ENCODE measurements at regions not wholly inside any gene's neighbourhood (a gene's known extent, or its start where the extent isn't known, plus 50 kb on each side); places are given as distances from the start of the nearest gene placed in this dataset.

DNA sequence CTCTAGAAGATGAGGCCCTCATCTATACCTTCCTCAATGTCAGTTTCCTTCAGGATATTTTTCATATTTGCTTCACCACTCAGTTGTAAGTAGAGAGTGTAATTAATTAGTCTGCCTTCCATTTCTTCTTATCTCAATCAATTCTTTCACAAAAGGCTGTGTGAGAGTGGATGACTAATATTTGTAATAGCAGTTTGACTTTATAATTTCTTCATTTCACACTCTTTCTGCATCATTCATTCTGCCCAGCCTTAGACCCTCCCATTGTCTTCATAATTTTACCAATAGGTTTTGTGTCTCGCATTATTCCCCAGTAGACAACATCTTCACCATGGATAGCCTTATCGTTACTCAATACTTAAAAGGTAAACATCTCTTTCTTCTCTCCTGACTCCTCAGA, 1239.3 kb upstream of the MAP3K7 start:
- TF ChIP-seq EZH2 (IDR thresholded peaks at IDR 0.05; ENCODE audit: low read length, missing control alignments): no peak
- TF ChIP-seq, protein P1, sequence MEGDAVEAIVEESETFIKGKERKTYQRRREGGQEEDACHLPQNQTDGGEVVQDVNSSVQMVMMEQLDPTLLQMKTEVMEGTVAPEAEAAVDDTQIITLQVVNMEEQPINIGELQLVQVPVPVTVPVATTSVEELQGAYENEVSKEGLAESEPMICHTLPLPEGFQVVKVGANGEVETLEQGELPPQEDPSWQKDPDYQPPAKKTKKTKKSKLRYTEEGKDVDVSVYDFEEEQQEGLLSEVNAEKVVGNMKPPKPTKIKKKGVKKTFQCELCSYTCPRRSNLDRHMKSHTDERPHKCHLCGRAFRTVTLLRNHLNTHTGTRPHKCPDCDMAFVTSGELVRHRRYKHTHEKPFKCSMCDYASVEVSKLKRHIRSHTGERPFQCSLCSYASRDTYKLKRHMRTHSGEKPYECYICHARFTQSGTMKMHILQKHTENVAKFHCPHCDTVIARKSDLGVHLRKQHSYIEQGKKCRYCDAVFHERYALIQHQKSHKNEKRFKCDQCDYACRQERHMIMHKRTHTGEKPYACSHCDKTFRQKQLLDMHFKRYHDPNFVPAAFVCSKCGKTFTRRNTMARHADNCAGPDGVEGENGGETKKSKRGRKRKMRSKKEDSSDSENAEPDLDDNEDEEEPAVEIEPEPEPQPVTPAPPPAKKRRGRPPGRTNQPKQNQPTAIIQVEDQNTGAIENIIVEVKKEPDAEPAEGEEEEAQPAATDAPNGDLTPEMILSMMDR (conservative IDR thresholded peaks at IDR 0.05 in 1 of 2, IDR thresholded peaks at IDR 0.05 in 1 of 2; ENCODE audit: low read depth in 1 of 2, low read length in 2 of 2): no peak

Data from fibroblast of lung (primary cell).